ENCODE measurements at regions not wholly inside any gene's neighbourhood (a gene's known extent, or its start where the extent isn't known, plus 50 kb on each side); places are given as distances from the start of the nearest gene placed in this dataset.
"Not testable (repeated sequence)": the region's sequence is repeated elsewhere in the genome, so short reads cannot be mapped to it uniquely, and the experiment has no call there.

- not testable (repeated sequence) for DNase-seq
These were observed 184.1 kb upstream of the SLC35B3 start for GRCh38 chr6:8619408-8619807.

GRCh38 chr6:8608737-8609136, 173.4 kb upstream of the SLC35B3 start:
- no peak for DNase-seq

GRCh38 chr6:8589941-8590729, 154.8 kb upstream of the SLC35B3 start:
- no peak for DNase-seq

GRCh38 chr6:8588176-8588575, 152.8 kb upstream of the SLC35B3 start:
- no peak for DNase-seq

GRCh38 chr6:8583291-8583690, 147.9 kb upstream of the SLC35B3 start:
- no peak for DNase-seq

GRCh38 chr6:8579372-8579771, 144.0 kb upstream of the SLC35B3 start:
- DNase-seq = no peak

- no peak for DNase-seq
These were observed 142.7 kb upstream of the SLC35B3 start for GRCh38 chr6:8578006-8578405.

GRCh38 chr6:8574749-8575468, 139.6 kb upstream of the SLC35B3 start:
- no peak for DNase-seq

GRCh38 chr6:8574311-8574710, 139.0 kb upstream of the SLC35B3 start:
- DNase-seq = no peak

- no peak for DNase-seq
These were observed 135.0 kb upstream of the SLC35B3 start for GRCh38 chr6:8570256-8570920.

GRCh38 chr6:8562125-8562524, 126.8 kb upstream of the SLC35B3 start:
- no peak for DNase-seq

- no peak for DNase-seq
These were observed 123.6 kb upstream of the SLC35B3 start for GRCh38 chr6:8558953-8559352.

- no peak for DNase-seq
These were observed 121.8 kb upstream of the SLC35B3 start for GRCh38 chr6:8557014-8557748.

- DNase-seq = no peak
These were observed 121.1 kb upstream of the SLC35B3 start for GRCh38 chr6:8556370-8557013.

GRCh38 chr6:8551993-8552392, 116.6 kb upstream of the SLC35B3 start:
- no peak for DNase-seq

- DNase-seq = no peak
These were observed 116.0 kb upstream of the SLC35B3 start for GRCh38 chr6:8551386-8551785.

GRCh38 chr6:8549074-8549790, 113.9 kb upstream of the SLC35B3 start:
- no peak for DNase-seq

- no peak for DNase-seq
These were observed 111.2 kb upstream of the SLC35B3 start for GRCh38 chr6:8546496-8546895.

- no peak for DNase-seq
These were observed 110.0 kb upstream of the SLC35B3 start for GRCh38 chr6:8545336-8545735.

- no peak for DNase-seq
These were observed 108.4 kb upstream of the SLC35B3 start for GRCh38 chr6:8543714-8544113.

- no peak for DNase-seq
These were observed 104.1 kb upstream of the SLC35B3 start for GRCh38 chr6:8539453-8539852.

- no peak for DNase-seq
These were observed 100.8 kb upstream of the SLC35B3 start for GRCh38 chr6:8536122-8536521.
